ENCODE measurements at regions not wholly inside any gene's neighbourhood (a gene's known extent, or its start where the extent isn't known, plus 50 kb on each side); places are given as distances from the start of the nearest gene placed in this dataset.
"Not testable (repeated sequence)": the region's sequence is repeated elsewhere in the genome, so short reads cannot be mapped to it uniquely, and the experiment has no call there.

- H3K36me3 ChIP-seq (replicated peaks; ENCODE audit: low read depth, low read length), result no peaks in the 10 kb centered on the region
- peaks cover 5% of the 10 kb centered on the region; the same call in 1 of the 2 replicates for H3K27me3 ChIP-seq (ENCODE audit: low read depth, low read length)
- no peaks in the 10 kb centered on the region for H3K4me1 ChIP-seq (ENCODE audit: low read length)
- no peaks in the 10 kb centered on the region for H3K9me3 ChIP-seq (ENCODE audit: insufficient read depth, low read length)
- H3K4me3 ChIP-seq (ENCODE audit: low read length), result no peak overlapping the region
- no peaks in the 10 kb centered on the region for H3K79me2 ChIP-seq (ENCODE audit: low read length)
- no peak overlapping the region for H3K4me2 ChIP-seq (ENCODE audit: low read length)
- no peak overlapping the region for H3K27ac ChIP-seq (ENCODE audit: low read length)
- TF ChIP-seq CTCF (IDR thresholded peaks at IDR 0.05; ENCODE audit: low read depth, low read length) (no peak), EZH2phosphoT487 (IDR thresholded peaks at IDR 0.05; ENCODE audit: low read depth) (no peak)
- H2AFZ ChIP-seq (ENCODE audit: low read depth, low read length), result no peak overlapping the region
- no peak overlapping the region for H3K9ac ChIP-seq (ENCODE audit: low read length)
- H4K20me1 ChIP-seq (ENCODE audit: insufficient read depth, low read length), result no peaks in the 10 kb centered on the region
Measured at GRCh38 chr6:1216488-1216974, 95.4 kb upstream of the FOXQ1 start.

GRCh38 chr6:1215884-1216487, 95.9 kb upstream of the FOXQ1 start:
- H3K4me3 ChIP-seq (ENCODE audit: low read length), result no peak overlapping the region
- no peak overlapping the region for H3K4me2 ChIP-seq (ENCODE audit: low read length)
- no peaks in the 10 kb centered on the region for H3K36me3 ChIP-seq (replicated peaks; ENCODE audit: low read depth, low read length)
- no peaks in the 10 kb centered on the region for H3K4me1 ChIP-seq (ENCODE audit: low read length)
- H3K9me3 ChIP-seq (ENCODE audit: insufficient read depth, low read length), result no peaks in the 10 kb centered on the region
- H3K27me3 ChIP-seq (ENCODE audit: low read depth, low read length), result peaks cover 5% of the 10 kb centered on the region; the same call in 1 of the 2 replicates
- no peak overlapping the region for H3K27ac ChIP-seq (ENCODE audit: low read length)
- no peaks in the 10 kb centered on the region for H3K79me2 ChIP-seq (ENCODE audit: low read length)
- H3K9ac ChIP-seq (ENCODE audit: low read length), result no peak overlapping the region
- H4K20me1 ChIP-seq (ENCODE audit: insufficient read depth, low read length), result no peaks in the 10 kb centered on the region
- H2AFZ ChIP-seq (ENCODE audit: low read depth, low read length), result no peak overlapping the region
- TF ChIP-seq EZH2phosphoT487 (IDR thresholded peaks at IDR 0.05; ENCODE audit: low read depth) (no peak), CTCF (IDR thresholded peaks at IDR 0.05; ENCODE audit: low read depth, low read length) (no peak)

GRCh38 chr6:1215023-1215422, 96.9 kb upstream of the FOXQ1 start:
- Histone ChIP-seq H2AFZ (ENCODE audit: low read depth, low read length) (no peak overlapping the region), H3K4me2 (ENCODE audit: low read length) (no peak overlapping the region), H3K79me2 (ENCODE audit: low read length) (no peaks in the 10 kb centered on the region), H4K20me1 (ENCODE audit: insufficient read depth, low read length) (no peaks in the 10 kb centered on the region), H3K4me1 (ENCODE audit: low read length) (no peaks in the 10 kb centered on the region), H3K4me3 (ENCODE audit: low read length) (no peak overlapping the region), H3K27me3 (ENCODE audit: low read depth, low read length) (peaks cover 5% of the 10 kb centered on the region; the same call in 1 of the 2 replicates), H3K36me3 (replicated peaks; ENCODE audit: low read depth, low read length) (no peaks in the 10 kb centered on the region), H3K9ac (ENCODE audit: low read length) (no peak overlapping the region), H3K27ac (ENCODE audit: low read length) (no peak overlapping the region), H3K9me3 (ENCODE audit: insufficient read depth, low read length) (no peaks in the 10 kb centered on the region)
- no peak for TF ChIP-seq EZH2phosphoT487 (IDR thresholded peaks at IDR 0.05; ENCODE audit: low read depth)
- no peak for TF ChIP-seq CTCF (IDR thresholded peaks at IDR 0.05; ENCODE audit: low read depth, low read length)

GRCh38 chr6:1212919-1213318, 99.0 kb upstream of the FOXQ1 start:
- TF ChIP-seq CTCF (IDR thresholded peaks at IDR 0.05; ENCODE audit: low read depth, low read length) (no peak), EZH2phosphoT487 (IDR thresholded peaks at IDR 0.05; ENCODE audit: low read depth) (no peak)
- H3K27ac ChIP-seq (ENCODE audit: low read length), result no peak overlapping the region

GRCh38 chr6:1212138-1212537, 99.8 kb upstream of the FOXQ1 start:
- not testable (repeated sequence) for H3K4me2 ChIP-seq (ENCODE audit: low read length); H3K9me3 ChIP-seq (ENCODE audit: insufficient read depth, low read length)

More at GRCh38 chr6:1212919-1213318, 99.0 kb upstream of the FOXQ1 start:
- H2AFZ ChIP-seq (ENCODE audit: low read depth, low read length), result no peak overlapping the region
- H3K79me2 ChIP-seq (ENCODE audit: low read length), result no peaks in the 10 kb centered on the region
- no peak overlapping the region for H3K4me3 ChIP-seq (ENCODE audit: low read length)
- no peaks in the 10 kb centered on the region for H3K4me1 ChIP-seq (ENCODE audit: low read length)
- H3K36me3 ChIP-seq (replicated peaks; ENCODE audit: low read depth, low read length), result no peaks in the 10 kb centered on the region
- no peaks in the 10 kb centered on the region for H4K20me1 ChIP-seq (ENCODE audit: insufficient read depth, low read length)
- H3K9me3 ChIP-seq (ENCODE audit: insufficient read depth, low read length), result no peaks in the 10 kb centered on the region
- no peak overlapping the region for H3K9ac ChIP-seq (ENCODE audit: low read length)
- H3K4me2 ChIP-seq (ENCODE audit: low read length), result no peak overlapping the region
- H3K27me3 ChIP-seq (ENCODE audit: low read depth, low read length), result peaks cover 1% of the 10 kb centered on the region; the same call in 1 of the 2 replicates

GRCh38 chr6:1210631-1211030, 101.3 kb upstream of the FOXQ1 start:
- H2AFZ ChIP-seq (ENCODE audit: low read depth, low read length); H3K9me3 ChIP-seq (ENCODE audit: insufficient read depth, low read length); H4K20me1 ChIP-seq (ENCODE audit: insufficient read depth, low read length); H3K27ac ChIP-seq (ENCODE audit: low read length); H3K9ac ChIP-seq (ENCODE audit: low read length); H3K27me3 ChIP-seq (ENCODE audit: low read depth, low read length); H3K79me2 ChIP-seq (ENCODE audit: low read length); H3K4me2 ChIP-seq (ENCODE audit: low read length); H3K4me3 ChIP-seq (ENCODE audit: low read length); H3K4me1 ChIP-seq (ENCODE audit: low read length); H3K36me3 ChIP-seq (replicated peaks; ENCODE audit: low read depth, low read length): not testable (repeated sequence)

More at GRCh38 chr6:1212138-1212537, 99.8 kb upstream of the FOXQ1 start:
- H3K27ac ChIP-seq (ENCODE audit: low read length); H3K4me3 ChIP-seq (ENCODE audit: low read length); H3K9ac ChIP-seq (ENCODE audit: low read length); H3K4me1 ChIP-seq (ENCODE audit: low read length); H4K20me1 ChIP-seq (ENCODE audit: insufficient read depth, low read length); H3K79me2 ChIP-seq (ENCODE audit: low read length); H3K36me3 ChIP-seq (replicated peaks; ENCODE audit: low read depth, low read length); H3K27me3 ChIP-seq (ENCODE audit: low read depth, low read length); H2AFZ ChIP-seq (ENCODE audit: low read depth, low read length): not testable (repeated sequence)
